ENCODE measurements at regions not wholly inside any gene's neighbourhood (a gene's known extent, or its start where the extent isn't known, plus 50 kb on each side); places are given as distances from the start of the nearest gene placed in this dataset.

DNA sequence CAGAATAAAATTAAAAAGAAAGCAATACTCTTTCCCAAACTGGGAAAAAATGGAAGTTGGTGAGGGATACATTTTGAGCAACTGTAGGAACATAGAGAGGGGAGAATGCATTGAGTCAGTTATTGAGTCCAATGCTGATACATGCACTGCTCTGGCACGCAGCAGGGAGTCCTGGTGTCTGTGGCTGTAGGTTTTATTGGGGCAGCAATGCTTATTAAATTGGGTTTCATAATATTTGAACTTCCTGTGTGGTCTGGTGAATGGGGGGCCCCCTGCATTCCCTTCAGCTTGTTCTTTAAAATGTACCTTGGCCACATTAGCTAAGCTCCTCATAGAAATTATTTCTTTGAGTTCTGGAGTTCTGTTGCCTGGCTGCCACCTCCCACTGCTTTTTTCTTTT, 125.2 kb upstream of the ELAC2 start:
- TF ChIP-seq CTCF (conservative IDR thresholded peaks at IDR 0.05; ENCODE audit: low read depth in 2 of 2) (no peak), REST (IDR thresholded peaks at IDR 0.05; ENCODE audit: unreplicated experiment) (no peak), NANOG (IDR thresholded peaks at IDR 0.05; ENCODE audit: borderline replicate concordance) (no peak), EZH2 (IDR thresholded peaks at IDR 0.05; ENCODE audit: low read depth, unreplicated experiment) (no peak), EZH2phosphoT487 (IDR thresholded peaks at IDR 0.05; ENCODE audit: unreplicated experiment) (no peak), ZNF114 (CRISPR knock-in tag; IDR thresholded peaks at IDR 0.05) (no peak), POLR2AphosphoS5 (IDR thresholded peaks at IDR 0.05; ENCODE audit: low read depth) (no peak), CREB1 (CRISPR knock-in tag; IDR thresholded peaks at IDR 0.05; ENCODE audit: low read depth) (no peak), JUNB (IDR thresholded peaks at IDR 0.05; ENCODE audit: unreplicated experiment) (no peak)
